ENCODE measurements at regions not wholly inside any gene's neighbourhood (a gene's known extent, or its start where the extent isn't known, plus 50 kb on each side); places are given as distances from the start of the nearest gene placed in this dataset.

GRCh38 chr2:150767991-150768746, 280.7 kb upstream of the RND3 start (continued):
- TF ChIP-seq ZBTB33 (IDR thresholded peaks at IDR 0.05), result no peak

GRCh38 chr2:150762571-150762970, 275.1 kb upstream of the RND3 start:
- Histone ChIP-seq H3K27me3 (ENCODE audit: control insufficient read depth in 4 of 4, insufficient read depth in 4 of 4, low read length in 3 of 4) (no peaks in the 10 kb centered on the region), H3K36me3 (ENCODE audit: control insufficient read depth in 4 of 4, insufficient read depth in 3 of 4, low read depth in 1 of 4, low read length in 3 of 4) (no peaks in the 10 kb centered on the region), H3K9me3 (ENCODE audit: control insufficient read depth in 4 of 4, low read length in 3 of 4) (no peaks in the 10 kb centered on the region), H3K4me3 (ENCODE audit: low read depth in 1 of 3, low read length in 3 of 3) (no peak overlapping the region), H3K9ac (ENCODE audit: low read depth in 1 of 2, low read length in 2 of 2) (no peak overlapping the region), H3K27ac (ENCODE audit: low read depth in 1 of 2, low read length in 2 of 2) (no peak overlapping the region), H3K4me1 (ENCODE audit: control insufficient read depth in 4 of 4, insufficient read depth in 4 of 4, low read length in 3 of 4) (no peaks in the 10 kb centered on the region)
- TF ChIP-seq YY1 (IDR thresholded peaks at IDR 0.05) (no peak), HNF4A (conservative IDR thresholded peaks at IDR 0.05) (no peak), ZBTB33 (IDR thresholded peaks at IDR 0.05) (no peak), SP1 (IDR thresholded peaks at IDR 0.05) (no peak), FOXA1 (IDR thresholded peaks at IDR 0.05) (no peak), ATF3 (IDR thresholded peaks at IDR 0.05) (no peak), REST (IDR thresholded peaks at IDR 0.05) (no peak), GABPA (IDR thresholded peaks at IDR 0.05 in 1 of 2, conservative IDR thresholded peaks at IDR 0.05 in 1 of 2) (no peak), JUND (IDR thresholded peaks at IDR 0.05) (no peak), HNF4G (IDR thresholded peaks at IDR 0.05) (no peak), MAX (IDR thresholded peaks at IDR 0.05) (no peak), NR2F2 (IDR thresholded peaks at IDR 0.05) (no peak), EGR1 (IDR thresholded peaks at IDR 0.05; ENCODE audit: low read depth in 2 of 2) (no peak), TAF1 (conservative IDR thresholded peaks at IDR 0.05) (no peak), RXRA (IDR thresholded peaks at IDR 0.05) (no peak), RAD21 (IDR thresholded peaks at IDR 0.05) (no peak), CTCF (IDR thresholded peaks at IDR 0.05; ENCODE audit: low read depth, low read length, missing input control) (no peak), FOXA2 (IDR thresholded peaks at IDR 0.05) (no peak)
- no peak for DNase-seq (ENCODE audit: low spot score)
- WGBS, result 47% methylated on average over 2 of the region's 2 CpGs

Measured in liver (tissue), 8 donors.